ENCODE measurements at regions not wholly inside any gene's neighbourhood (a gene's known extent, or its start where the extent isn't known, plus 50 kb on each side); places are given as distances from the start of the nearest gene placed in this dataset.

GRCh38 chr7:81162771-81163525, 244.1 kb upstream of the SEMA3C start:
- no peak for DNase-seq (ENCODE audit: low read depth)
- no peak overlapping the region for H3K4me3 ChIP-seq (ENCODE audit: low read depth, low read length)
- TF ChIP-seq CTCF (IDR thresholded peaks at IDR 0.05; ENCODE audit: insufficient read depth, low read depth, low read length, missing control alignments) = no peak

- no peak for DNase-seq (ENCODE audit: low read depth)
- no peak for TF ChIP-seq CTCF (IDR thresholded peaks at IDR 0.05; ENCODE audit: insufficient read depth, low read depth, low read length, missing control alignments)
- no peak overlapping the region for H3K4me3 ChIP-seq (ENCODE audit: low read depth, low read length)
These were observed 243.4 kb upstream of the SEMA3C start for GRCh38 chr7:81162234-81162633.

GRCh38 chr7:81161451-81162075, 242.7 kb upstream of the SEMA3C start:
- DNase-seq (ENCODE audit: low read depth) = no peak
- no peak for TF ChIP-seq CTCF (IDR thresholded peaks at IDR 0.05; ENCODE audit: insufficient read depth, low read depth, low read length, missing control alignments)
- H3K4me3 ChIP-seq (ENCODE audit: low read depth, low read length) = no peak overlapping the region

GRCh38 chr7:81159402-81159801, 240.6 kb upstream of the SEMA3C start:
- TF ChIP-seq CTCF (IDR thresholded peaks at IDR 0.05; ENCODE audit: insufficient read depth, low read depth, low read length, missing control alignments) = no peak
- no peak overlapping the region for H3K4me3 ChIP-seq (ENCODE audit: low read depth, low read length)
- DNase-seq (ENCODE audit: low read depth) = no peak

- H3K4me3 ChIP-seq (ENCODE audit: low read depth, low read length) = no peak overlapping the region
- no peak for TF ChIP-seq CTCF (IDR thresholded peaks at IDR 0.05; ENCODE audit: insufficient read depth, low read depth, low read length, missing control alignments)
- DNase-seq (ENCODE audit: low read depth) = no peak
These were observed 239.3 kb upstream of the SEMA3C start for GRCh38 chr7:81158189-81158588.

GRCh38 chr7:81155654-81156373, 237.0 kb upstream of the SEMA3C start:
- H3K4me3 ChIP-seq (ENCODE audit: low read depth, low read length) = no peak overlapping the region
- no peak for TF ChIP-seq CTCF (IDR thresholded peaks at IDR 0.05; ENCODE audit: insufficient read depth, low read depth, low read length, missing control alignments)
- no peak for DNase-seq (ENCODE audit: low read depth)
